ENCODE measurements at regions not wholly inside any gene's neighbourhood (a gene's known extent, or its start where the extent isn't known, plus 50 kb on each side); places are given as distances from the start of the nearest gene placed in this dataset.
A peak's percentile ranks its signal among the peaks of the same experiment; 100 is the strongest.

DNA sequence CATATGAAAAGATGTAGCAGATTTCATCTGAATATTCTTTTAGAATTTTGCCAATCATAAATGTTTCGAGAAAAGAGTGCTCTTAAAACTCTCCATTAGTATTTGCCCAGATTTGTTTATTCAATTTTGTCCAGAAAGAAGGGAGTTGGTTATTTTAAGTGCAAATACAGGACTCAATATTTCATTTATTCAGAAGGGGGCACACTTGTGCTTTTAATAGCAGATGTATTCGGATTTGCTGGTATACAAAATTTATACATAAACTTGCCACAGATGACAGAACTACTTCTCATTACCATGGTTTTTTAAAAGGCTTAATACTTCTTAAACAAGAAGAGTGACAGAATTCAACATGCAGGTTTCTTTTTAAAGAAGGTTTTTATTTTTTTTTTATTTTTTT lies 69.8 kb upstream of the GRM7 start:
- ATAC-seq (ENCODE audit: low FRiP score in 2 of 2) (no peak), DNase-seq (no peak)
- H3K36me3 ChIP-seq = no peaks in the 10 kb centered on the region
- no peak for TF ChIP-seq EP300 (IDR thresholded peaks at IDR 0.05)
- no peak for TF ChIP-seq POLR2AphosphoS5 (IDR thresholded peaks at IDR 0.05)
- TF ChIP-seq, protein P1, sequence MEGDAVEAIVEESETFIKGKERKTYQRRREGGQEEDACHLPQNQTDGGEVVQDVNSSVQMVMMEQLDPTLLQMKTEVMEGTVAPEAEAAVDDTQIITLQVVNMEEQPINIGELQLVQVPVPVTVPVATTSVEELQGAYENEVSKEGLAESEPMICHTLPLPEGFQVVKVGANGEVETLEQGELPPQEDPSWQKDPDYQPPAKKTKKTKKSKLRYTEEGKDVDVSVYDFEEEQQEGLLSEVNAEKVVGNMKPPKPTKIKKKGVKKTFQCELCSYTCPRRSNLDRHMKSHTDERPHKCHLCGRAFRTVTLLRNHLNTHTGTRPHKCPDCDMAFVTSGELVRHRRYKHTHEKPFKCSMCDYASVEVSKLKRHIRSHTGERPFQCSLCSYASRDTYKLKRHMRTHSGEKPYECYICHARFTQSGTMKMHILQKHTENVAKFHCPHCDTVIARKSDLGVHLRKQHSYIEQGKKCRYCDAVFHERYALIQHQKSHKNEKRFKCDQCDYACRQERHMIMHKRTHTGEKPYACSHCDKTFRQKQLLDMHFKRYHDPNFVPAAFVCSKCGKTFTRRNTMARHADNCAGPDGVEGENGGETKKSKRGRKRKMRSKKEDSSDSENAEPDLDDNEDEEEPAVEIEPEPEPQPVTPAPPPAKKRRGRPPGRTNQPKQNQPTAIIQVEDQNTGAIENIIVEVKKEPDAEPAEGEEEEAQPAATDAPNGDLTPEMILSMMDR (IDR thresholded peaks at IDR 0.05) = no peak
- TF ChIP-seq POLR2A (IDR thresholded peaks at IDR 0.05) = no peak
- H3K9me3 ChIP-seq = no peaks in the 10 kb centered on the region
- WGBS, 2 donors = 38 to 41% methylated on average over 2 of the region's 2 CpGs
- no peaks in the 10 kb centered on the region for H3K27me3 ChIP-seq
- H3K4me3 ChIP-seq = no peak overlapping the region
- no peak overlapping the region for H3K27ac ChIP-seq
- H3K4me1 ChIP-seq = no peaks in the 10 kb centered on the region

DNA sequence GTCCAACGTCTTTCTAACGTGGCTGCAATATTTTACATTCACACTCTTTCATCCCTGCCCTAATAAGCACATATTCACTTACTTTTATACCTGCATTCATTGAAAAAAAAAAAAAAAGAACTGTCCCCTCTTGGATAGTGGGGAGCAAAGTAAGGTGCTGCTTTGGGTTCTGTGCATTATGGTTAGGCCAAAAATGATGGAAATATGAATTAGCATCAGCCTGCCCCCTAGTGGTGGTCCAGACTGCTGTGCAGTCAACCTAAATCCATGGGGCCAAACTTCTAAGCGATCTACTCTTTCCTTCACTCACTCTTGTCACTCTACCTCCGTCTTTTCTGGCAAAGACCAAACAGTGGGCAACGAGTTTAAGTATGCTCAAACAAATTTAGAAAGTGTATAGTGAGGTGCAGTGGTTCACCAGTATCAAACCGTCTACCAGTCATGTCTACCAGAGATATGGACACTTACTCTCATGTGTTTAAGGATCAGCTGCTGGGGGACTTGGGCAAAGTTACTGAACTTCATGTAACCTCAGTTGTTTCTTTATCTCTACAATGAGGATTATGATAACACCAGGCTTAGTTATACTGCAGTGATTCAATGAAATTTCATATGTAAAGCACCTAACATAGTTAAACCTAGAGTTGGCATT lies 61.5 kb upstream of the GRM7 start:
- Histone ChIP-seq H3K4me3 (no peak overlapping the region), H3K27me3 (no peaks in the 10 kb centered on the region), H3K27ac (no peak overlapping the region), H3K9me3 (no peaks in the 10 kb centered on the region), H3K4me1 (no peaks in the 10 kb centered on the region), H3K36me3 (no peaks in the 10 kb centered on the region)
- ATAC-seq (ENCODE audit: low FRiP score in 2 of 2) (peak; percentile 49 to 70), DNase-seq (peak in 1 of 2 donors; percentile 23)
- 56% methylated on average over 6 of the region's 6 CpGs for WGBS, 2 donors
- TF ChIP-seq EP300 (IDR thresholded peaks at IDR 0.05) (no peak), POLR2AphosphoS5 (IDR thresholded peaks at IDR 0.05) (no peak), POLR2A (IDR thresholded peaks at IDR 0.05) (no peak)
- TF ChIP-seq, protein P1 (IDR thresholded peaks at IDR 0.05) = peak; percentile 26 to 62 (median 58)

DNA sequence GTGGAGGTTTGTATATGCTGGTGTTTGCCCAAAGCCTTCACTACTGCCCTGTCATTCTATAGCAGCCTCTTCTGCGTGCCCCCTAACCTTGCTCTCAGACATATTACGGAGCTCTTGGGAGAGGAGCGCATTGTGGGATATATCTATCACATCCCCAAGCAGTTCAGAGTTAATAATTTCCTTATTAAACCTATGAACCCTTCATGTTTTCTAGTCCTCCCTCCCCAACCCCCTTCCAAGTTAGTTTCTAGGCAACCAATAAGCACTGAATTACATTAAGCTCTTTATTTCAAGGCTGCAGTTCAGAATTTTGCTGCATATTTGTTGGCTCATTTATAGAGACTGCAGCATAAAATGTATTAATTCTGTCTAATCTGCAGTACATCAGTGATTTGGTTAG lies 57.3 kb upstream of the GRM7 start:
- Histone ChIP-seq H3K27me3 (no peaks in the 10 kb centered on the region), H3K36me3 (no peaks in the 10 kb centered on the region), H3K4me1 (no peaks in the 10 kb centered on the region), H3K4me3 (no peak overlapping the region), H3K9me3 (no peaks in the 10 kb centered on the region), H3K27ac (no peak overlapping the region)
- TF ChIP-seq POLR2AphosphoS5 (IDR thresholded peaks at IDR 0.05) = no peak
- TF ChIP-seq, protein P1 (IDR thresholded peaks at IDR 0.05) = no peak
- ATAC-seq (ENCODE audit: low FRiP score in 2 of 2) (no peak), DNase-seq (no peak)
- whole genome bisulfite sequencing, 2 donors = 86 to 98% methylated on average over 3 of the region's 3 CpGs

DNA sequence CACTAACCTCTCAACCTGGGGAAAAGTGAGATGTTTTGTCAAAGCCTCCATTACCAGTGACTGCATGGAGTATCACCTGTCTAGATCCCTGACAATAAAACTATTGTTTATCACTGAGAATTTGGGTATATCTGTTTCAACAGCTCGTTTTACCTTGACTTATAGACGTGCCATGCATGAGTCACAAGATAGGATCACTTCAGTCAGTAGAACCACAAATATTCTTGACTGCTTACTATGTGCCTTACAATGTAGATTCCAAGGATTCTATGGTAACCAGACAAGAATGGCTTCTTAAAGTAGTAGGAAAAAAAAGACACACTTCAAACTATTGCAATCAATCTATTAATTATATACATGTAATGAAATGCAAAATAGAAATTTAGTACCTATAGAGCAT lies 55.7 kb upstream of the GRM7 start:
- Histone ChIP-seq H3K27ac (no peak overlapping the region), H3K27me3 (no peaks in the 10 kb centered on the region), H3K4me1 (no peaks in the 10 kb centered on the region), H3K4me3 (no peak overlapping the region), H3K36me3 (no peaks in the 10 kb centered on the region), H3K9me3 (no peaks in the 10 kb centered on the region)
- WGBS, 2 donors = 61 to 73% methylated on average over 2 of the region's 2 CpGs
- TF ChIP-seq POLR2A (IDR thresholded peaks at IDR 0.05) (no peak), POLR2AphosphoS5 (IDR thresholded peaks at IDR 0.05) (no peak), EP300 (IDR thresholded peaks at IDR 0.05) (no peak)
- TF ChIP-seq, protein P1 (IDR thresholded peaks at IDR 0.05) = no peak
- DNase-seq = no peak
- no peak for ATAC-seq (ENCODE audit: low FRiP score in 2 of 2)

DNA sequence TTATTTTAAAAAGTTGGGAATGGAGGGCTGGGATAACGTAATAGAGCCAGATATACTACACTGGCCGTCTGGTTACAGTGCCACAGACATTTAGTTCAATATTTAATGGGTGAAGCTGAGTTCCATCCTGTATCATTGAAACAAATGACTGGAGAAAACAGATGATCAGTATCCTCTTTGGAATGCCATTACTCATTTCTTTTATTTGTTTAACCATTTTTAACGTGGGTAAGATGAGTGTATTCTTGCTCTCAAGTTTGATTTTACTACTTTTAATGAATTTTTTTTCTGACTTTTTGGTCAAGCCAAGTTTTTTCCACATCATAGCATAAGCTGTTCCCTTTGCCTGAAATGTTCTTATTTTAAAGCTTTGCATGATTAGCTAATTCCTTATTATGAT lies 53.9 kb upstream of the GRM7 start:
- no peaks in the 10 kb centered on the region for H3K4me1 ChIP-seq
- TF ChIP-seq POLR2A (IDR thresholded peaks at IDR 0.05) (no peak), POLR2AphosphoS5 (IDR thresholded peaks at IDR 0.05) (no peak), EP300 (IDR thresholded peaks at IDR 0.05) (no peak)
- TF ChIP-seq, protein P1 (IDR thresholded peaks at IDR 0.05) = no peak
- H3K9me3 ChIP-seq = no peaks in the 10 kb centered on the region
- ATAC-seq (ENCODE audit: low FRiP score in 2 of 2) = no peak
- 64 to 73% methylated on average over 3 of the region's 3 CpGs for WGBS, 2 donors
- no peak overlapping the region for H3K27ac ChIP-seq
- no peaks in the 10 kb centered on the region for H3K36me3 ChIP-seq
- H3K4me3 ChIP-seq = no peak overlapping the region
- H3K27me3 ChIP-seq = no peaks in the 10 kb centered on the region
- no peak for DNase-seq
